H1 (cell line): ENCODE measurements at regions not wholly inside any gene's neighbourhood (a gene's known extent, or its start where the extent isn't known, plus 50 kb on each side); places are given as distances from the start of the nearest gene placed in this dataset.

Source experiments
- CTCF ChIA-PET: fragments of 300-600 bp; sonication (Branson Sonifier 250); formaldehyde crosslinking; loops from one replicate; lab custom pipeline; 2021; ENCODE audit not compliant: partially characterized antibody; lab: Charles Lee
- POLR2A ChIA-PET: fragments of 300-600 bp; sonication (Branson Sonifier 250); formaldehyde crosslinking; loops from one replicate; lab custom pipeline; 2021; ENCODE audit warnings: inconsistent platforms; ENCODE audit not compliant: partially characterized antibody; lab: Charles Lee
- DNase-seq, 2 experiments: peaks; one replicate each; pipeline versions ENCODE4 v3.0.0 to v3.0.0-alpha.2; 2010 to 2022; ENCODE audit warnings: low spot score in 2 of 2, low read depth in 1 of 2, mixed read lengths in 1 of 2
- FAIRE-seq: peaks from 2 replicates; lab custom pipeline; 2011; peaks lifted over from hg19 to GRCh38; lab: Jason Lieb, UNC
- H2AFZ ChIP-seq: 2 replicates; pipeline ENCODE4 v1.8.1; 2012; ENCODE audit warnings: low read length, inconsistent platforms
- H2AK5ac ChIP-seq: 2 replicates; pipeline ENCODE4 v1.6.1; 2013; ENCODE audit warnings: low read depth, low read length
- H2BK120ac ChIP-seq: replicated peaks from 2 replicates; pipeline ENCODE3; 2013; ENCODE audit warnings: low read depth, low read length, inconsistent platforms
- H2BK12ac ChIP-seq: 2 replicates; pipeline ENCODE4 v1.6.1; 2013; ENCODE audit warnings: low read depth, low read length
- H2BK15ac ChIP-seq: 2 replicates; pipeline ENCODE4 v1.6.1; 2013; ENCODE audit warnings: low read length
- H2BK20ac ChIP-seq: 2 replicates; pipeline ENCODE4 v1.6.1; 2013; ENCODE audit warnings: low read length
- H2BK5ac ChIP-seq: 2 replicates; pipeline ENCODE4 v1.6.1; 2013; ENCODE audit warnings: low read depth, low read length
- H3K14ac ChIP-seq: 2 replicates; pipeline ENCODE4 v1.6.1; 2013; ENCODE audit warnings: inconsistent platforms; ENCODE audit not compliant: insufficient read length
- H3K18ac ChIP-seq: 2 replicates; pipeline ENCODE4 v1.6.1; 2013; ENCODE audit warnings: low read length; ENCODE audit errors: extremely low read depth
- H3K23ac ChIP-seq: 2 replicates; pipeline ENCODE4 v1.6.1; 2013; ENCODE audit warnings: inconsistent platforms; ENCODE audit not compliant: insufficient read length
- H3K23me2 ChIP-seq: 2 replicates; pipeline ENCODE4 v1.6.1; 2013; ENCODE audit warnings: low read depth, low read length
- H3K27ac ChIP-seq: 2 replicates; pipeline ENCODE4 v1.6.1; 2011; ENCODE audit warnings: low read depth, low read length, inconsistent platforms
- H3K27me3 ChIP-seq, 4 experiments: replicated peaks in 1 of 4; 1 replicate in 1 of 4; 2 replicates in 3 of 4; pipeline versions ENCODE4 v1.6.1 to v1.8.1; 2011 to 2013; ENCODE audit warnings: low read length in 3 of 4, mild to moderate bottlenecking in 3 of 4, inconsistent platforms in 2 of 4, mixed read lengths in 2 of 4, moderate library complexity in 1 of 4; ENCODE audit not compliant: control insufficient read depth in 3 of 4, insufficient read depth in 3 of 4; ENCODE audit errors: extremely low read depth in 1 of 4
- H3K36me3 ChIP-seq, 4 experiments: 2 replicates each; pipeline versions ENCODE4 v1.6.1 to v1.8.1; 2011 to 2013; ENCODE audit warnings: mild to moderate bottlenecking in 4 of 4, low read length in 3 of 4, moderate library complexity in 2 of 4, control low read depth in 1 of 4, inconsistent platforms in 1 of 4; ENCODE audit not compliant: insufficient read depth in 4 of 4, control insufficient read depth in 2 of 4
- H3K4ac ChIP-seq: replicated peaks from 2 replicates; pipeline ENCODE3; 2013; ENCODE audit warnings: low read length, low read depth, mixed read lengths, inconsistent platforms; ENCODE audit not compliant: insufficient read length
- H3K4me1 ChIP-seq, 4 experiments: replicated peaks in 1 of 4; 1 replicate in 1 of 4; 2 replicates in 3 of 4; pipeline versions ENCODE4 v1.6.1 to v1.8.1; 2011 to 2013; ENCODE audit warnings: low read length in 3 of 4, inconsistent platforms in 2 of 4, mixed read lengths in 1 of 4; ENCODE audit not compliant: insufficient read depth in 4 of 4, control insufficient read depth in 3 of 4
- H3K4me2 ChIP-seq, 2 experiments: 2 replicates each; pipeline versions ENCODE4 v1.6.1 to v1.8.1; 2011 to 2013; ENCODE audit warnings: low read depth in 2 of 2, low read length in 2 of 2, control low read depth in 1 of 2, inconsistent platforms in 1 of 2, mild to moderate bottlenecking in 1 of 2; ENCODE audit not compliant: insufficient read depth in 1 of 2
- H3K4me3 ChIP-seq, 4 experiments: fragments of 200-600, 300-600 bp in 1 of 4; sonication (generic), shearing (Covaris generic), sonication (Bioruptor Twin) in 1 of 4; 2 replicates each; pipeline versions ENCODE4 v1.5.1 to v1.8.1; 2011 to 2016; ENCODE audit warnings: low read length in 4 of 4, low read depth in 3 of 4, control low read depth in 2 of 4, inconsistent platforms in 2 of 4, mild to moderate bottlenecking in 2 of 4, mixed read lengths in 1 of 4, moderate library complexity in 1 of 4; ENCODE audit not compliant: insufficient read depth in 2 of 4; ENCODE audit errors: extremely low read depth in 1 of 4
- H3K56ac ChIP-seq: replicated peaks from 2 replicates; pipeline ENCODE3; 2013; ENCODE audit warnings: low read depth, mild to moderate bottlenecking, mixed read lengths, low read length, inconsistent platforms; ENCODE audit not compliant: insufficient read length
- H3K79me1 ChIP-seq: 2 replicates; pipeline ENCODE4 v1.6.1; 2013; ENCODE audit warnings: low read depth, low read length, control low read depth
- H3K79me2 ChIP-seq, 2 experiments: 2 replicates each; pipeline versions ENCODE4 v1.6.1 to v1.8.1; 2012 to 2013; ENCODE audit warnings: low read length in 2 of 2, mild to moderate bottlenecking in 2 of 2, inconsistent platforms in 1 of 2; ENCODE audit not compliant: insufficient read depth in 2 of 2, control insufficient read depth in 1 of 2
- H3K9ac ChIP-seq, 4 experiments: replicated peaks in 1 of 4; 1 replicate in 1 of 4; 2 replicates in 3 of 4; pipeline versions ENCODE4 v1.6.1 to v1.8.1; 2011 to 2013; ENCODE audit warnings: low read depth in 3 of 4, low read length in 3 of 4, control low read depth in 2 of 4, mild to moderate bottlenecking in 2 of 4, moderate library complexity in 2 of 4, inconsistent platforms in 1 of 4; ENCODE audit errors: extremely low read depth in 1 of 4
- H3K9me3 ChIP-seq, 2 experiments: 2 replicates each; pipeline versions ENCODE4 v1.6.1 to v1.8.1; 2012 to 2013; ENCODE audit warnings: mild to moderate bottlenecking in 2 of 2, moderate library complexity in 2 of 2, control low read depth in 1 of 2, inconsistent platforms in 1 of 2, low read depth in 1 of 2, low read length in 1 of 2, mixed read lengths in 1 of 2; ENCODE audit not compliant: insufficient read depth in 2 of 2
- H4K20me1 ChIP-seq, 2 experiments: replicated peaks in 1 of 2; 2 replicates each; pipeline versions ENCODE3 to v1.8.1; 2011 to 2013; ENCODE audit warnings: inconsistent platforms in 2 of 2, low read length in 2 of 2, mild to moderate bottlenecking in 1 of 2; ENCODE audit not compliant: insufficient read depth in 2 of 2, control insufficient read depth in 1 of 2
- H4K5ac ChIP-seq: 2 replicates; pipeline ENCODE4 v1.6.1; 2013; ENCODE audit warnings: low read length, low read depth, mixed read lengths, inconsistent platforms; ENCODE audit not compliant: insufficient read length
- H4K8ac ChIP-seq: 2 replicates; pipeline ENCODE4 v1.8.0; 2013; ENCODE audit warnings: mild to moderate bottlenecking, moderate library complexity, low read length, inconsistent platforms; ENCODE audit not compliant: insufficient read depth; ENCODE audit errors: extremely low read depth
- H4K91ac ChIP-seq: replicated peaks from 2 replicates; pipeline ENCODE3; 2013; ENCODE audit warnings: low read length, mixed read lengths, inconsistent platforms; ENCODE audit not compliant: insufficient read length
- BRCA1 ChIP-seq: IDR thresholded peaks from 2 replicates; pipeline ENCODE4 v1.6.1; 2012; ENCODE audit warnings: low read depth, low read length, improper control_type of control experiment
- CHD2 ChIP-seq: IDR thresholded peaks from 2 replicates; pipeline ENCODE4 v1.6.1; 2012; ENCODE audit warnings: low read length, improper control_type of control experiment
- GABPA ChIP-seq: IDR thresholded peaks from 2 replicates; pipeline ENCODE4 v1.6.1; 2011; ENCODE audit warnings: mild to moderate bottlenecking, low read length, moderate library complexity, borderline replicate concordance; ENCODE audit not compliant: insufficient read depth
- KDM5A ChIP-seq: fragments of 200-600 bp; IDR thresholded peaks from 2 replicates; pipeline ENCODE4 v1.7.1; 2012; ENCODE audit warnings: mild to moderate bottlenecking, low read length, inconsistent platforms, mixed read lengths
- WGBS, 2 experiments: shearing (Covaris generic) in 1 of 2; methylation state at CpG; one replicate each; pipeline versions ENCODE4 v1.1.6 to v1.1.7; 2013 to 2015; ENCODE audit warnings: low lambda C conversion rate in 2 of 2, mixed read lengths in 2 of 2, inconsistent platforms in 1 of 2, low coverage in 1 of 2, missing lambda C conversion rate in 1 of 2; ENCODE audit not compliant: insufficient replicate concordance in 2 of 2, insufficient coverage in 1 of 2, insufficient read length in 1 of 2; ENCODE audit errors: extremely low coverage in 1 of 2, missing lambda C conversion rate in 1 of 2; 5-methylcytosine and 5-hydroxymethylcytosine counted together

DNA sequence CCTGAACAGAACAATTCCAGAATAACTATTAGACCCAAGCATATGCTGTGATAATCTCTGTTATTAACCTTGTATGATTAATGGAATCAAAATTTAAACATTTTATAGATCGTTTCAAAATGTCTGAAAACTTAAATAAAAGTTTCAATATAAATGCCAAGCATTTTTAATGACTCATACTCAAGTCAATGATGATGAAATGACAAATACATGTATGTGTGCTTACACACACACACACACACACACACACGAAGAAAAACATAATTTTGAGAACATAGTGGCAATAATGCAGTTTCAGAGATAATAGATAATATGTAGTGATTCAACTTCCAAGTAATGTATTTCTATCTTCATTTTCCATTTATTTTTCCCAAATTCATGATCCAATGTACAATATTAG is 384.9 kb upstream of the FOXG1 start:
- H3K79me1 ChIP-seq: no peaks in the 10 kb centered on the region
- H4K20me1 ChIP-seq: no peaks in the 10 kb centered on the region
- no peak overlapping the region for H3K4ac ChIP-seq
- H3K36me3 ChIP-seq: no peaks in the 10 kb centered on the region
- no peak overlapping the region for H3K27ac ChIP-seq
- no peak overlapping the region for H3K9ac ChIP-seq
- POLR2A ChIA-PET: no interaction called here
- no peak overlapping the region for H3K56ac ChIP-seq
- no peak overlapping the region for H3K4me2 ChIP-seq
- H3K4me1 ChIP-seq: no peaks in the 10 kb centered on the region
- FAIRE-seq (no peak), DNase-seq (no peak)
- H2BK20ac ChIP-seq: no peak overlapping the region
- H4K5ac ChIP-seq: no peak overlapping the region
- CTCF ChIA-PET: interaction anchor here (0.7 to 0.8 kb wide), 2 partner anchors 40 to 68 kb away, joined by 3 read pairs; no protein-coding TSS in a partner anchor
- no peaks in the 10 kb centered on the region for H3K27me3 ChIP-seq
- no peak overlapping the region for H2BK12ac ChIP-seq
- H3K4me3 ChIP-seq: no peak overlapping the region
- no peak overlapping the region for H2BK5ac ChIP-seq
- H4K91ac ChIP-seq: no peak overlapping the region
- no peak overlapping the region for H3K18ac ChIP-seq
- H3K23me2 ChIP-seq: no peaks in the 10 kb centered on the region
- no peak overlapping the region for H2BK120ac ChIP-seq
- H2AK5ac ChIP-seq: no peak overlapping the region
- TF ChIP-seq GABPA (no peak), KDM5A (no peak), BRCA1 (no peak), CHD2 (no peak)
- TF ChIP-seq, all 59 proteins: peak for 0
- Histone ChIP-seq H3K14ac (no peak overlapping the region), H3K9me3 (no peaks in the 10 kb centered on the region), H2BK15ac (no peak overlapping the region), H3K79me2 (no peaks in the 10 kb centered on the region), H2AFZ (no peak overlapping the region), H3K23ac (no peak overlapping the region), H4K8ac (no peak overlapping the region)
- 84% methylated on average over 2 of the region's 2 CpGs; no CpG with 5 or more reads in 1 of the 2 experiments for WGBS, 2 experiments
